ENCODE measurements at regions not wholly inside any gene's neighbourhood (a gene's known extent, or its start where the extent isn't known, plus 50 kb on each side); places are given as distances from the start of the nearest gene placed in this dataset.

DNA sequence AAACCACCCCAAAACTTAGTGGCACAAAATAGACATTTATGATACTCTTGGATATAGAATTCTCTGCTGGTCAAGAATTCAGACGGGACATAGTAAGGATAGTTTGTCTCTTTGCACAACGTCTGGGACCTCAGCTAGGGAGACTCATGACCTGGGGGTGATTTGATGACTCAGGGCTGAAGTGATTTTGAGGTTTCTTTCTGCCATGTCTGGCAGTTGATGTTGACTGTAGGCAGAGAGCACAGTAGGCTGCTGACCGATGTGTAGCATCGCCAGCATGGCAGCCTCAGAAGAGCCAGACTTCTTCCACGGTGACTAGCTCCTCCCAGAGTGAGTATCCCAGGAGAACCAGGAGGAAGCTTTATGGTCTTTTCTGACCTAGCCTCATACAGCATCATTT is 88.9 kb upstream of the FRMD6 start:
- TF ChIP-seq CTCF (conservative IDR thresholded peaks at IDR 0.05) (no peak), EZH2 (IDR thresholded peaks at IDR 0.05; ENCODE audit: low read depth) (no peak)

All from PC-9 (cell line).